ENCODE measurements at regions not wholly inside any gene's neighbourhood (a gene's known extent, or its start where the extent isn't known, plus 50 kb on each side); places are given as distances from the start of the nearest gene placed in this dataset.

DNA sequence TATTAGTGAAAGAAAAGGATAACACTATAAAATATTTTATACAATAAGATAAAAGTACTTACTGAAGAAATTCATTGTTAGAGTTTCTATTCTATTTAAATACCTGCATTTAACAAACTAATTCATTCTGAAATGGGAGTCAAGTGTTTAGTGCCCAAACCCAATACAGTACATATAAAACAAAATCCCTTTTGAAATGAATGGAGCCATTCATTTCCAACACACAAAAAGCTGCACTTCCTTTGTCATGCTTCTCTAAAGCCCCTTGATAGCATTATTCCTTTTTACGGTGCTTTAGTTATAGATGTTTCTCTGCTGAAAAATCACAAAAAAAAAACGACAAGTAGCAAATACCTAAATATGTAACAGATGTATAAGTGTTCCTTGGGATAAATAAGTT, 596.3 kb downstream of the ZIC1 start:
- TF ChIP-seq, protein P1, sequence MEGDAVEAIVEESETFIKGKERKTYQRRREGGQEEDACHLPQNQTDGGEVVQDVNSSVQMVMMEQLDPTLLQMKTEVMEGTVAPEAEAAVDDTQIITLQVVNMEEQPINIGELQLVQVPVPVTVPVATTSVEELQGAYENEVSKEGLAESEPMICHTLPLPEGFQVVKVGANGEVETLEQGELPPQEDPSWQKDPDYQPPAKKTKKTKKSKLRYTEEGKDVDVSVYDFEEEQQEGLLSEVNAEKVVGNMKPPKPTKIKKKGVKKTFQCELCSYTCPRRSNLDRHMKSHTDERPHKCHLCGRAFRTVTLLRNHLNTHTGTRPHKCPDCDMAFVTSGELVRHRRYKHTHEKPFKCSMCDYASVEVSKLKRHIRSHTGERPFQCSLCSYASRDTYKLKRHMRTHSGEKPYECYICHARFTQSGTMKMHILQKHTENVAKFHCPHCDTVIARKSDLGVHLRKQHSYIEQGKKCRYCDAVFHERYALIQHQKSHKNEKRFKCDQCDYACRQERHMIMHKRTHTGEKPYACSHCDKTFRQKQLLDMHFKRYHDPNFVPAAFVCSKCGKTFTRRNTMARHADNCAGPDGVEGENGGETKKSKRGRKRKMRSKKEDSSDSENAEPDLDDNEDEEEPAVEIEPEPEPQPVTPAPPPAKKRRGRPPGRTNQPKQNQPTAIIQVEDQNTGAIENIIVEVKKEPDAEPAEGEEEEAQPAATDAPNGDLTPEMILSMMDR (IDR thresholded peaks at IDR 0.05) = no peak
- no peak for TF ChIP-seq POLR2AphosphoS5 (IDR thresholded peaks at IDR 0.05)

All from breast epithelium (tissue), 3 donors.